SK-N-MC (cell line): ENCODE measurements at regions not wholly inside any gene's neighbourhood (a gene's known extent, or its start where the extent isn't known, plus 50 kb on each side); places are given as distances from the start of the nearest gene placed in this dataset.

ENCODE experiments used
- EZH2 ChIP-seq: fragments of 200-600 bp; sonication (generic); IDR thresholded peaks from one replicate; pipeline ENCODE4 v1.6.1; 2017; ENCODE audit warnings: antibody characterized with exemption
- FOXP2 ChIP-seq: optimal IDR thresholded peaks from 2 replicates; pipeline ENCODE3; 2011; ENCODE audit warnings: mild to moderate bottlenecking, moderate library complexity; ENCODE audit not compliant: insufficient read depth; ENCODE audit errors: extremely low read length, control extremely low read depth
- POLR2AphosphoS5 ChIP-seq: IDR thresholded peaks from 2 replicates; pipeline ENCODE4 v1.6.1; 2012; ENCODE audit warnings: mild to moderate bottlenecking, low read depth, low read length, borderline replicate concordance

DNA sequence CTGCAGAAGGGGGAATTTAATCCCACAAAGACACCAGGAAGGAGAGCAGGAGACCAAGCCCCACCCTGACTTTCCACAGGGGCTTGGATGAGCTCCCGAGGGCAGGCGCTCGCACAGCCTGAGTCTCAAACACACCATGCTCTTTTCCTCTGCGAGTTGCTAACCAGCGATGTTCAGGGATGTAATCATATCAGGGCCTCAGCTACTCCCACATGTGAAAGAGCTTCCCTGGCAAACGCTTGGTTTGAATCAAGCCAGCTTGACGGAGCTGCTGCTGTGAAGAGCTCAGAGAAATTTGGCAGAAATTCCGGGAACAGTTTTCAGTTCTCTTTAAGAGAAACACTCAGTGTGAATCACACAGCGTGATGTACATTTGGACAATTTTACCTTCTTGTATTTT, 385.8 kb downstream of the GALR1 start:
- no peak for TF ChIP-seq EZH2
- no peak for TF ChIP-seq POLR2AphosphoS5
- no peak for TF ChIP-seq FOXP2
